Fibroblast of skin of left quadriceps (primary cell): ENCODE measurements at regions not wholly inside any gene's neighbourhood (a gene's known extent, or its start where the extent isn't known, plus 50 kb on each side); places are given as distances from the start of the nearest gene placed in this dataset.

ENCODE experiments used
- DNase-seq, 2 experiments: peaks; one replicate each; pipeline ENCODE4 v3.0.0-alpha.2; 2013; ENCODE audit warnings: low read depth in 2 of 2

- DNase-seq, result no peak
Observed at GRCh38 chr1:58862728-58863385, 79.0 kb upstream of the JUN start.

- DNase-seq, result no peak
Observed at GRCh38 chr1:58864654-58865053, 80.8 kb upstream of the JUN start.

GRCh38 chr1:58866578-58866977 lies 82.7 kb upstream of the JUN start:
- DNase-seq, result no peak

GRCh38 chr1:58869638-58870297 lies 85.9 kb upstream of the JUN start:
- no peak for DNase-seq

- DNase-seq, result no peak
Observed at GRCh38 chr1:58870298-58870676, 86.4 kb upstream of the JUN start.

GRCh38 chr1:58874342-58874741 lies 90.5 kb upstream of the JUN start:
- no peak for DNase-seq

- DNase-seq, result no peak
Observed at GRCh38 chr1:58874757-58875755, 91.2 kb upstream of the JUN start.

GRCh38 chr1:58879464-58879863 lies 95.6 kb upstream of the JUN start:
- no peak for DNase-seq

- DNase-seq, result no peak
Observed at GRCh38 chr1:58880592-58880991, 96.7 kb upstream of the JUN start.

GRCh38 chr1:58881471-58881994 lies 97.7 kb upstream of the JUN start:
- DNase-seq, result no peak

- no peak for DNase-seq
Observed at GRCh38 chr1:58882322-58882948, 98.6 kb upstream of the JUN start.

GRCh38 chr1:58883037-58883887 lies 99.4 kb upstream of the JUN start:
- peak; percentile 88 for DNase-seq

GRCh38 chr1:58883888-58884482 lies 100.1 kb upstream of the JUN start:
- DNase-seq, result no peak

GRCh38 chr1:58884706-58885661 lies 101.1 kb upstream of the JUN start:
- DNase-seq, result no peak

GRCh38 chr1:58885998-58886397 lies 102.2 kb upstream of the JUN start:
- no peak for DNase-seq

GRCh38 chr1:58886611-58887010 lies 102.8 kb upstream of the JUN start:
- DNase-seq, result no peak

- DNase-seq, result no peak
Observed at GRCh38 chr1:58887059-58887458, 103.2 kb upstream of the JUN start.

GRCh38 chr1:58888833-58889232 lies 105.0 kb upstream of the JUN start:
- DNase-seq, result no peak

- no peak for DNase-seq
Observed at GRCh38 chr1:58890113-58890512, 106.3 kb upstream of the JUN start.
